ENCODE measurements at regions not wholly inside any gene's neighbourhood (a gene's known extent, or its start where the extent isn't known, plus 50 kb on each side); places are given as distances from the start of the nearest gene placed in this dataset.

- DNase-seq, result no peak
Measured at GRCh38 chrX:149272690-149273463, 232.2 kb downstream of the IDS start.

- DNase-seq, result no peak
Measured at GRCh38 chrX:149267878-149268813, 237.0 kb downstream of the IDS start.

GRCh38 chrX:149262086-149262485 lies 243.0 kb downstream of the IDS start:
- DNase-seq, result no peak

- DNase-seq, result no peak
Measured at GRCh38 chrX:149259241-149259640, 245.9 kb downstream of the IDS start.

GRCh38 chrX:149255860-149256259 lies 249.2 kb downstream of the IDS start:
- no peak for DNase-seq

- DNase-seq, result no peak
Measured at GRCh38 chrX:149248073-149248625, 257.0 kb downstream of the IDS start.

- no peak for DNase-seq
Measured at GRCh38 chrX:149230689-149231088, 274.4 kb downstream of the IDS start.

GRCh38 chrX:149223854-149224253 lies 281.3 kb downstream of the IDS start:
- no peak for DNase-seq

GRCh38 chrX:149222040-149222439 lies 283.1 kb downstream of the IDS start:
- no peak for DNase-seq

- DNase-seq, result no peak
Measured at GRCh38 chrX:149221230-149221629, 283.9 kb downstream of the IDS start.

- DNase-seq, result no peak
Measured at GRCh38 chrX:149213264-149213663, 291.8 kb downstream of the IDS start.

GRCh38 chrX:149208307-149208706 lies 296.8 kb downstream of the IDS start:
- no peak for DNase-seq

- no peak for DNase-seq
Measured at GRCh38 chrX:149207518-149207917, 297.6 kb downstream of the IDS start.

- DNase-seq, result no peak
Measured at GRCh38 chrX:149205937-149206336, 299.2 kb downstream of the IDS start.

GRCh38 chrX:149205081-149205480 lies 300.0 kb downstream of the IDS start:
- no peak for DNase-seq

GRCh38 chrX:149199734-149200133 lies 305.4 kb downstream of the IDS start:
- DNase-seq, result no peak

- DNase-seq, result no peak
Measured at GRCh38 chrX:149198980-149199732, 305.9 kb downstream of the IDS start.

- DNase-seq, result no peak
Measured at GRCh38 chrX:149185087-149185486, 320.0 kb downstream of the IDS start.

- no peak for DNase-seq
Measured at GRCh38 chrX:149161435-149162088, 343.5 kb downstream of the IDS start.

- DNase-seq, result no peak
Measured at GRCh38 chrX:149157976-149158375, 347.1 kb downstream of the IDS start.

- DNase-seq, result no peak
Measured at GRCh38 chrX:149152941-149153340, 352.2 kb downstream of the IDS start.

Data from NCI-H2029 (cell line).